Lower lobe of right lung (tissue), 2 donors: ENCODE measurements at regions not wholly inside any gene's neighbourhood (a gene's known extent, or its start where the extent isn't known, plus 50 kb on each side); places are given as distances from the start of the nearest gene placed in this dataset.
A peak's percentile ranks its signal among the peaks of the same experiment; 100 is the strongest.

Experiments used
- ATAC-seq, 2 donors: fragments of 200-7000 bp; cut with Tn5 transposase; one replicate each; pipeline ENCODE4 v1.9.1; 2020 to 2022; ENCODE audit warnings: mild to moderate bottlenecking in 2 of 2, moderate library complexity in 2 of 2
- DNase-seq: peaks from one replicate; pipeline ENCODE4 v3.0.0-alpha.2; 2020
- H3K27ac ChIP-seq: fragments of 200-600 bp; one replicate; pipeline ENCODE4 v1.8.0; 2022
- H3K27me3 ChIP-seq: fragments of 200-600 bp; one replicate; pipeline ENCODE4 v1.8.0; 2022; ENCODE audit warnings: low read depth
- H3K36me3 ChIP-seq: fragments of 200-600 bp; one replicate; pipeline ENCODE4 v1.8.0; 2022; ENCODE audit warnings: mild to moderate bottlenecking
- H3K4me1 ChIP-seq: fragments of 200-600 bp; one replicate; pipeline ENCODE4 v1.8.0; 2022
- H3K4me3 ChIP-seq: fragments of 200-600 bp; one replicate; pipeline ENCODE4 v1.8.0; 2022; ENCODE audit warnings: mild to moderate bottlenecking
- H3K9me3 ChIP-seq: fragments of 200-600 bp; one replicate; pipeline ENCODE4 v1.8.0; 2022
- intact Hi-C: fragments of 100-400 bp; cut with DNase I; formaldehyde crosslinking; loops from one replicate; pipeline ENCODE4 v1.11.0; 2022
- TF ChIP-seq, protein P1 (sequence below): fragments of 200-600 bp; IDR thresholded peaks from one replicate; pipeline ENCODE4 v1.8.0; 2022; ENCODE audit warnings: antibody characterized with exemption, mild to moderate bottlenecking
- donor health status: DM: no; HTN: yes; CAD: no; lungs with severe emphysema.

DNA sequence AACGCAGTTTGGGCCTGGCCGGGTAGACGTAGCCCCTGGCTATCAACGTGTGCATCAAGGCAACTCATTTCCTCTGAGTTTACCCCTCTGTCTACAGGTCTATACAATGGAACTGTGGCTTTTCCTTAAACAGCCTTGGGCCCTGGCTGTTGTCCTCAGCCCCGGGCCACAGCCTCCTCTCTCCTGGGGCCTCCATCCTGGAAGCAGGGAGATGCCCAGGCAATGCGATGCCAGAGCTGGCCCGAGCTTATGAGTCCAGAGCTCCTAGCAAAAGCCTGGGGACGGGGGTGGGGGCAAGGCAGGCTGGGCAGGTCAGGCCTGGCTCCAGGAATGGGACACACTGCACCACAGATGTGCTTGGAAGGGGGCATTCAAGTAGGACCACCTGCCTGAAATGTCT is 89.6 kb upstream of the SMNDC1 start:
- no peak overlapping the region for H3K27ac ChIP-seq
- ATAC-seq (no peak), DNase-seq (no peak)
- no peaks in the 10 kb centered on the region for H3K36me3 ChIP-seq
- TF ChIP-seq, protein P1, sequence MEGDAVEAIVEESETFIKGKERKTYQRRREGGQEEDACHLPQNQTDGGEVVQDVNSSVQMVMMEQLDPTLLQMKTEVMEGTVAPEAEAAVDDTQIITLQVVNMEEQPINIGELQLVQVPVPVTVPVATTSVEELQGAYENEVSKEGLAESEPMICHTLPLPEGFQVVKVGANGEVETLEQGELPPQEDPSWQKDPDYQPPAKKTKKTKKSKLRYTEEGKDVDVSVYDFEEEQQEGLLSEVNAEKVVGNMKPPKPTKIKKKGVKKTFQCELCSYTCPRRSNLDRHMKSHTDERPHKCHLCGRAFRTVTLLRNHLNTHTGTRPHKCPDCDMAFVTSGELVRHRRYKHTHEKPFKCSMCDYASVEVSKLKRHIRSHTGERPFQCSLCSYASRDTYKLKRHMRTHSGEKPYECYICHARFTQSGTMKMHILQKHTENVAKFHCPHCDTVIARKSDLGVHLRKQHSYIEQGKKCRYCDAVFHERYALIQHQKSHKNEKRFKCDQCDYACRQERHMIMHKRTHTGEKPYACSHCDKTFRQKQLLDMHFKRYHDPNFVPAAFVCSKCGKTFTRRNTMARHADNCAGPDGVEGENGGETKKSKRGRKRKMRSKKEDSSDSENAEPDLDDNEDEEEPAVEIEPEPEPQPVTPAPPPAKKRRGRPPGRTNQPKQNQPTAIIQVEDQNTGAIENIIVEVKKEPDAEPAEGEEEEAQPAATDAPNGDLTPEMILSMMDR = no peak
- H3K9me3 ChIP-seq = no peaks in the 10 kb centered on the region
- intact Hi-C loops = no loop called here
- H3K4me1 ChIP-seq = peaks cover 35% of the 10 kb centered on the region
- H3K27me3 ChIP-seq = no peaks in the 10 kb centered on the region
- H3K4me3 ChIP-seq = no peak overlapping the region

GRCh38 chr10:110394898-110395297 is 90.2 kb upstream of the SMNDC1 start:
- intact Hi-C loops = no loop called here
- Histone ChIP-seq H3K27me3 (no peaks in the 10 kb centered on the region), H3K4me1 (peaks cover 38% of the 10 kb centered on the region), H3K27ac (no peak overlapping the region), H3K36me3 (no peaks in the 10 kb centered on the region), H3K4me3 (no peak overlapping the region), H3K9me3 (no peaks in the 10 kb centered on the region)
- ATAC-seq = no peak
- TF ChIP-seq, protein P1 = no peak
- no peak for DNase-seq

GRCh38 chr10:110395350-110396283 is 90.9 kb upstream of the SMNDC1 start:
- peaks cover 38% of the 10 kb centered on the region for H3K4me1 ChIP-seq
- H3K36me3 ChIP-seq = no peaks in the 10 kb centered on the region
- H3K27ac ChIP-seq = no peak overlapping the region
- peak; percentile 72 to 84 for ATAC-seq
- no peak overlapping the region for H3K4me3 ChIP-seq
- no peak for DNase-seq
- intact Hi-C loops = no loop called here
- no peaks in the 10 kb centered on the region for H3K9me3 ChIP-seq
- TF ChIP-seq, protein P1 = no peak
- no peaks in the 10 kb centered on the region for H3K27me3 ChIP-seq

- Histone ChIP-seq H3K4me3 (no peak overlapping the region), H3K9me3 (no peaks in the 10 kb centered on the region), H3K27ac (no peak overlapping the region), H3K27me3 (no peaks in the 10 kb centered on the region), H3K36me3 (no peaks in the 10 kb centered on the region), H3K4me1 (peaks cover 38% of the 10 kb centered on the region)
- ATAC-seq (no peak), DNase-seq (no peak)
- TF ChIP-seq, protein P1 = no peak
- intact Hi-C loops = no loop called here
Measured at GRCh38 chr10:110396284-110396651, 91.5 kb upstream of the SMNDC1 start.

DNA sequence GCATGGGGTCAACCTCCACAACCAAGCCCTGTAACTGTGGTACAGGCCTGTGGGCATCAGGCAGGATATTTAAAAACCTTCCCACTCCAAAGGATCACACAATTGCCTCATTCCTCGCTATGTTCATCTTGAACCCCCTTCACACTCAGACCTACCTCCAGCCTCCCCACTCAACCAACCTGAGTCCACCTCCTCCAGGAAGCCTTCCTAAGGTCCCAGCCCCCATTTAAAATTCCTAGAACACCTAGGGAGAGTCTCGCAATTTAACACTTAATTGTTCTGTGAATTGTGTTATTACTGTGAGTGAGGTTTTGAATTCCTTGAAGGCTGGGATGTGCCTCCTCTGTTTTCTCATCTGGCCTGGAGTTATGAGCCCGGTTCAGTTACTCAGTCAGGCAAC is 93.1 kb upstream of the SMNDC1 start:
- TF ChIP-seq, protein P1 = no peak
- ATAC-seq (no peak), DNase-seq (no peak)
- intact Hi-C loops = no loop called here
- H3K4me1 ChIP-seq = peaks cover 31% of the 10 kb centered on the region
- H3K36me3 ChIP-seq = no peaks in the 10 kb centered on the region
- no peak overlapping the region for H3K4me3 ChIP-seq
- no peaks in the 10 kb centered on the region for H3K27me3 ChIP-seq
- no peaks in the 10 kb centered on the region for H3K9me3 ChIP-seq
- no peak overlapping the region for H3K27ac ChIP-seq
